Loucy (cell line): ENCODE measurements at regions not wholly inside any gene's neighbourhood (a gene's known extent, or its start where the extent isn't known, plus 50 kb on each side); places are given as distances from the start of the nearest gene placed in this dataset.
"Not testable (repeated sequence)": the region's sequence is repeated elsewhere in the genome, so short reads cannot be mapped to it uniquely, and the experiment has no call there.

Experiments used
- H2AFZ ChIP-seq: fragments of 200-600 bp; sonication (generic); 2 replicates; pipeline ENCODE4 v1.6.0; 2016; ENCODE audit warnings: antibody characterized with exemption, mild to moderate bottlenecking, low read length, moderate library complexity
- H3F3A ChIP-seq: fragments of 200-600 bp; 2 replicates; pipeline ENCODE4 v1.6.0; 2016; ENCODE audit warnings: antibody characterized with exemption, low read depth, mild to moderate bottlenecking
- H3K27me3 ChIP-seq: fragments of 200-600 bp; sonication (generic); 2 replicates; pipeline ENCODE4 v1.6.1; 2014; ENCODE audit warnings: low read length, mild to moderate bottlenecking; ENCODE audit not compliant: insufficient read depth, poor library complexity, severe bottlenecking
- H3K36me3 ChIP-seq: fragments of 200-600 bp; sonication (generic); 2 replicates; pipeline ENCODE4 v1.6.1; 2016; ENCODE audit warnings: low read length; ENCODE audit not compliant: insufficient read depth
- H3K4me1 ChIP-seq: fragments of 200-600 bp; sonication (generic); 2 replicates; pipeline ENCODE4 v1.5.1; 2014; ENCODE audit warnings: low read length, mild to moderate bottlenecking; ENCODE audit not compliant: insufficient read depth, poor library complexity, severe bottlenecking
- H3K4me2 ChIP-seq: fragments of 200-600 bp; sonication (generic); 2 replicates; pipeline ENCODE4 v1.6.0; 2014; ENCODE audit warnings: antibody characterized with exemption, low read length, low read depth, mild to moderate bottlenecking; ENCODE audit not compliant: poor library complexity, severe bottlenecking
- H3K4me3 ChIP-seq: fragments of 200-600 bp; sonication (generic); 2 replicates; pipeline ENCODE4 v1.5.1; 2014; ENCODE audit warnings: low read length, mild to moderate bottlenecking, mixed read lengths; ENCODE audit not compliant: poor library complexity, severe bottlenecking
- H3K79me2 ChIP-seq: fragments of 200-600 bp; sonication (generic); 2 replicates; pipeline ENCODE4 v1.6.1; 2014; ENCODE audit warnings: low read length; ENCODE audit not compliant: insufficient read depth
- H3K9ac ChIP-seq: fragments of 200-600 bp; sonication (generic); 2 replicates; pipeline ENCODE4 v1.6.0; 2014; ENCODE audit warnings: mild to moderate bottlenecking, low read depth, low read length, moderate library complexity; ENCODE audit not compliant: poor library complexity, severe bottlenecking
- H3K9me2 ChIP-seq: fragments of 200-600 bp; sonication (generic); replicated peaks from 2 replicates; pipeline ENCODE4 v1.6.1; 2016; ENCODE audit warnings: low read depth, low read length, mixed read lengths
- H3K9me3 ChIP-seq: fragments of 200-600 bp; sonication (generic); 2 replicates; pipeline ENCODE4 v1.6.1; 2014; ENCODE audit warnings: mild to moderate bottlenecking, antibody characterized with exemption, low read length, low read depth; ENCODE audit not compliant: insufficient read depth
- H4K20me1 ChIP-seq: fragments of 200-600 bp; sonication (generic); 2 replicates; pipeline ENCODE4 v1.6.0; 2014; ENCODE audit warnings: antibody characterized with exemption, low read length, mild to moderate bottlenecking; ENCODE audit not compliant: insufficient read depth, poor library complexity, severe bottlenecking
- CTCF ChIP-seq: fragments of 200-600 bp; sonication (generic); conservative IDR thresholded peaks from 2 replicates; pipeline ENCODE4 v1.5.1; 2014; ENCODE audit warnings: mild to moderate bottlenecking, antibody characterized with exemption, low read length
- EZH2phosphoT487 ChIP-seq: fragments of 200-600 bp; IDR thresholded peaks from 2 replicates; pipeline ENCODE4 v1.6.1; 2018; ENCODE audit warnings: antibody characterized with exemption, mild to moderate bottlenecking, moderate library complexity, borderline replicate concordance

- Histone ChIP-seq H3K79me2 (no peaks in the 10 kb centered on the region), H3K4me3 (no peak overlapping the region), H2AFZ (no peak overlapping the region), H3K4me2 (no peak overlapping the region), H3F3A (no peaks in the 10 kb centered on the region), H4K20me1 (no peaks in the 10 kb centered on the region), H3K9me3 (no peaks in the 10 kb centered on the region), H3K9ac (no peak overlapping the region), H3K27me3 (no peaks in the 10 kb centered on the region), H3K4me1 (no peaks in the 10 kb centered on the region), H3K36me3 (no peaks in the 10 kb centered on the region), H3K9me2 (no peaks in the 10 kb centered on the region)
- no peak for TF ChIP-seq CTCF
- no peak for TF ChIP-seq EZH2phosphoT487
These were observed 489.4 kb upstream of the IL12A start for GRCh38 chr3:159499031-159499793.

- no peaks in the 10 kb centered on the region for H3K27me3 ChIP-seq
- H4K20me1 ChIP-seq, result no peaks in the 10 kb centered on the region
- H2AFZ ChIP-seq, result no peak overlapping the region
- no peak overlapping the region for H3K4me3 ChIP-seq
- TF ChIP-seq CTCF, result no peak
- TF ChIP-seq EZH2phosphoT487, result no peak
- no peaks in the 10 kb centered on the region for H3F3A ChIP-seq
- H3K4me2 ChIP-seq, result no peak overlapping the region
- H3K9ac ChIP-seq, result no peak overlapping the region
- no peaks in the 10 kb centered on the region for H3K79me2 ChIP-seq
- no peaks in the 10 kb centered on the region for H3K9me2 ChIP-seq
- no peaks in the 10 kb centered on the region for H3K4me1 ChIP-seq
- H3K36me3 ChIP-seq, result no peaks in the 10 kb centered on the region
- H3K9me3 ChIP-seq, result no peaks in the 10 kb centered on the region
These were observed 487.6 kb upstream of the IL12A start for GRCh38 chr3:159501029-159501428.

- no peak for TF ChIP-seq CTCF
- no peak for TF ChIP-seq EZH2phosphoT487
- Histone ChIP-seq H3K4me1 (no peaks in the 10 kb centered on the region), H2AFZ (no peak overlapping the region), H3K9ac (no peak overlapping the region), H4K20me1 (no peaks in the 10 kb centered on the region), H3K27me3 (no peaks in the 10 kb centered on the region), H3K9me2 (no peaks in the 10 kb centered on the region), H3K79me2 (no peaks in the 10 kb centered on the region), H3K9me3 (no peaks in the 10 kb centered on the region), H3K36me3 (no peaks in the 10 kb centered on the region), H3F3A (no peaks in the 10 kb centered on the region), H3K4me2 (no peak overlapping the region), H3K4me3 (no peak overlapping the region)
These were observed 485.6 kb upstream of the IL12A start for GRCh38 chr3:159502986-159503385.

GRCh38 chr3:159510988-159511387 is 477.6 kb upstream of the IL12A start:
- H2AFZ ChIP-seq, H3K9ac ChIP-seq, H3K27me3 ChIP-seq, H3F3A ChIP-seq, H3K36me3 ChIP-seq, H4K20me1 ChIP-seq, H3K9me2 ChIP-seq, H3K9me3 ChIP-seq, H3K79me2 ChIP-seq, H3K4me2 ChIP-seq, H3K4me1 ChIP-seq, H3K4me3 ChIP-seq: not testable (repeated sequence)
